ENCODE measurements at regions not wholly inside any gene's neighbourhood (a gene's known extent, or its start where the extent isn't known, plus 50 kb on each side); places are given as distances from the start of the nearest gene placed in this dataset.

GRCh38 chr6:1545654-1546053 lies 64.1 kb upstream of the FOXC1 start:
- TF ChIP-seq CTCF (IDR thresholded peaks at IDR 0.05) = no peak
- TF ChIP-seq EP300 (IDR thresholded peaks at IDR 0.05) = no peak
